ENCODE measurements at regions not wholly inside any gene's neighbourhood (a gene's known extent, or its start where the extent isn't known, plus 50 kb on each side); places are given as distances from the start of the nearest gene placed in this dataset.

GRCh38 chr2:134118279-134119116, 135.4 kb upstream of the MGAT5 start:
- H2AK5ac ChIP-seq (ENCODE audit: low read depth, low read length), result no peak overlapping the region
- H2BK5ac ChIP-seq (ENCODE audit: low read depth, low read length), result no peak overlapping the region
- H3K14ac ChIP-seq (ENCODE audit: insufficient read length), result no peak overlapping the region
- H4K91ac ChIP-seq (replicated peaks; ENCODE audit: insufficient read length, low read length), result no peak overlapping the region
- peaks cover 0 to 3% (median 0%) of the 10 kb centered on the region in 4 experiments; a peak in 1 of 7 replicates for H3K27me3 ChIP-seq (replicated peaks in 1 of 4; ENCODE audit: control insufficient read depth in 3 of 4, extremely low read depth in 1 of 4, insufficient read depth in 3 of 4, low read length in 3 of 4)
- no peak overlapping the region for H3K4ac ChIP-seq (replicated peaks; ENCODE audit: insufficient read length, low read depth, low read length)
- TF ChIP-seq BACH1 (IDR thresholded peaks at IDR 0.05; ENCODE audit: low read length), result peak; percentile 75
- TF ChIP-seq RAD21 (IDR thresholded peaks at IDR 0.05 in 1 of 2, conservative IDR thresholded peaks at IDR 0.05 in 1 of 2; ENCODE audit: low read depth in 2 of 2, low read length in 2 of 2), result peak; percentile 95 to 97
- no peak for TF ChIP-seq GABPA (IDR thresholded peaks at IDR 0.05; ENCODE audit: borderline replicate concordance, insufficient read depth, low read length)
- TF ChIP-seq CTCF (IDR thresholded peaks at IDR 0.05; ENCODE audit: control extremely low read depth in 1 of 3, insufficient read depth in 1 of 3, low read depth in 1 of 3, low read length in 3 of 3), result peak in 2 of 3 experiments; percentile 75 to 83; a peak in 3 of 4 replicates
- CTCF ChIA-PET (ENCODE audit: partially characterized antibody), result interaction anchor here (0.5 to 10.6 kb wide), 57 partner anchors 9 to 795 kb away, joined by 3 to 240 read pairs (median 4); partner anchors contain the start of gene MGAT5
- H3K4me3 ChIP-seq (ENCODE audit: extremely low read depth in 1 of 4, insufficient read depth in 2 of 4, low read depth in 3 of 4, low read length in 4 of 4), result no peak overlapping the region
- H2BK15ac ChIP-seq (ENCODE audit: low read length), result no peak overlapping the region
- H3K4me1 ChIP-seq (replicated peaks in 1 of 4; ENCODE audit: control insufficient read depth in 3 of 4, insufficient read depth in 4 of 4, low read length in 3 of 4), result peaks cover 6 to 18% (median 14%) of the 10 kb centered on the region in 4 experiments; a peak in 6 of 7 replicates
- no peak overlapping the region for H3K23ac ChIP-seq (ENCODE audit: insufficient read length)
- peak overlapping the region; percentile 22; the same call in 1 of the 2 replicates for H2BK12ac ChIP-seq (ENCODE audit: low read depth, low read length)
- POLR2A ChIA-PET (ENCODE audit: partially characterized antibody), result interaction anchor here (0.8 kb wide), 1 partner anchor 89 kb away, joined by 3 read pairs; no protein-coding TSS in a partner anchor
- H3K9me3 ChIP-seq (ENCODE audit: insufficient read depth in 2 of 2, low read depth in 1 of 2, low read length in 1 of 2), result no peaks in the 10 kb centered on the region
- H3K79me2 ChIP-seq (ENCODE audit: control insufficient read depth in 1 of 2, insufficient read depth in 2 of 2, low read length in 2 of 2), result peaks cover 4 to 27% of the 10 kb centered on the region in 2 experiments
- H2AFZ ChIP-seq (ENCODE audit: low read length), result no peak overlapping the region
- H3K56ac ChIP-seq (replicated peaks; ENCODE audit: insufficient read length, low read depth, low read length), result no peak overlapping the region
- DNase-seq (ENCODE audit: low read depth in 1 of 2, low spot score in 2 of 2) (peak in 1 of 2 experiments; percentile 64), FAIRE-seq (no peak)
- H2BK20ac ChIP-seq (ENCODE audit: low read length), result 0 out of 2 replicates have a peak overlapping the region, but pooled peaks have one; percentile 22
- H2BK120ac ChIP-seq (replicated peaks; ENCODE audit: low read depth, low read length), result no peak overlapping the region
- no peak overlapping the region for H3K9ac ChIP-seq (replicated peaks in 1 of 4; ENCODE audit: extremely low read depth in 1 of 4, low read depth in 3 of 4, low read length in 3 of 4)
- H3K23me2 ChIP-seq (ENCODE audit: low read depth, low read length), result peaks cover 12% of the 10 kb centered on the region; the same call in 1 of the 2 replicates
- H4K5ac ChIP-seq (ENCODE audit: insufficient read length, low read depth, low read length), result no peak overlapping the region
- WGBS, 2 experiments (ENCODE audit: extremely low coverage in 1 of 2, insufficient coverage in 1 of 2, insufficient read length in 1 of 2, insufficient replicate concordance in 2 of 2, low coverage in 1 of 2, low lambda C conversion rate in 2 of 2, missing lambda C conversion rate in 1 of 2), result 53% methylated on average over 8 of the region's 8 CpGs; no CpG with 5 or more reads in 1 of the 2 experiments
- no peak overlapping the region for H3K27ac ChIP-seq (ENCODE audit: low read depth, low read length)
- H3K4me2 ChIP-seq (ENCODE audit: insufficient read depth in 1 of 2, low read depth in 2 of 2, low read length in 2 of 2), result peak overlapping the region; percentile 6 to 73; a peak in 2 of 4 replicates
- no peaks in the 10 kb centered on the region; the same call in 1 of the 2 replicates for H3K79me1 ChIP-seq (ENCODE audit: low read depth, low read length)
- no peaks in the 10 kb centered on the region for H3K36me3 ChIP-seq (ENCODE audit: control insufficient read depth in 2 of 4, insufficient read depth in 4 of 4, low read length in 3 of 4)
- H4K8ac ChIP-seq (ENCODE audit: extremely low read depth, insufficient read depth, low read length), result no peak overlapping the region
- H4K20me1 ChIP-seq (replicated peaks in 1 of 2; ENCODE audit: control insufficient read depth in 1 of 2, insufficient read depth in 2 of 2, low read length in 2 of 2), result peaks cover 2 to 6% of the 10 kb centered on the region in 2 experiments
- no peak overlapping the region for H3K18ac ChIP-seq (ENCODE audit: extremely low read depth, low read length)

All from H1 (cell line).